NCI-H2227 treated with DMSO at 0.1 percent for 48 hours (cell line): ENCODE measurements at regions not wholly inside any gene's neighbourhood (a gene's known extent, or its start where the extent isn't known, plus 50 kb on each side); places are given as distances from the start of the nearest gene placed in this dataset.
A peak's percentile ranks its signal among the peaks of the same experiment; 100 is the strongest.

Source experiments
- DNase-seq: peaks from one replicate; lab custom pipeline; 2025; lab: John Stamatoyannopoulos, UW

GRCh38 chr15:25955628-25956027, 92.5 kb upstream of the ATP10A start:
- no peak for DNase-seq

- DNase-seq, result no peak
Measured at GRCh38 chr15:25954398-25954797, 91.3 kb upstream of the ATP10A start.

GRCh38 chr15:25950014-25950413, 86.9 kb upstream of the ATP10A start:
- no peak for DNase-seq

GRCh38 chr15:25947323-25948314, 84.5 kb upstream of the ATP10A start:
- DNase-seq, result no peak

GRCh38 chr15:25946241-25946805, 83.2 kb upstream of the ATP10A start:
- DNase-seq, result no peak

- DNase-seq, result no peak
Measured at GRCh38 chr15:25944386-25944785, 81.3 kb upstream of the ATP10A start.

GRCh38 chr15:25943831-25944230, 80.7 kb upstream of the ATP10A start:
- no peak for DNase-seq

- no peak for DNase-seq
Measured at GRCh38 chr15:25939122-25939521, 76.0 kb upstream of the ATP10A start.

- no peak for DNase-seq
Measured at GRCh38 chr15:25937796-25938195, 74.7 kb upstream of the ATP10A start.

GRCh38 chr15:25936004-25936403, 72.9 kb upstream of the ATP10A start:
- DNase-seq, result no peak

GRCh38 chr15:25933456-25934158, 70.5 kb upstream of the ATP10A start:
- peak; percentile 1 for DNase-seq

GRCh38 chr15:25932696-25933095, 69.6 kb upstream of the ATP10A start:
- no peak for DNase-seq

GRCh38 chr15:25931851-25932250, 68.7 kb upstream of the ATP10A start:
- no peak for DNase-seq

- no peak for DNase-seq
Measured at GRCh38 chr15:25930931-25931330, 67.8 kb upstream of the ATP10A start.
